CD8-positive, alpha-beta memory T cell (primary cell): ENCODE measurements at regions not wholly inside any gene's neighbourhood (a gene's known extent, or its start where the extent isn't known, plus 50 kb on each side); places are given as distances from the start of the nearest gene placed in this dataset.
"Not testable (repeated sequence)": the region's sequence is repeated elsewhere in the genome, so short reads cannot be mapped to it uniquely, and the experiment has no call there.

Source experiments
- CTCF ChIA-PET: fragments of 350-600 bp; sonication (Branson Sonifier 250); formaldehyde crosslinking; loops from one replicate; lab custom pipeline; 2021; ENCODE audit warnings: antibody characterized with exemption; lab: Charles Lee
- POLR2A ChIA-PET: fragments of 350-600 bp; sonication (Branson Sonifier 250); formaldehyde crosslinking; loops from one replicate; lab custom pipeline; 2021; ENCODE audit warnings: antibody characterized with exemption; lab: Charles Lee
- DNase-seq, 5 donors: peaks; one replicate each; pipeline versions ENCODE4 v3.0.0 to v3.0.0-alpha.2; 2020 to 2022; ENCODE audit warnings: mixed read lengths in 1 of 5
- H3K27ac ChIP-seq: one replicate; pipeline ENCODE4 v1.7.0; 2013; ENCODE audit warnings: low read depth, mild to moderate bottlenecking, low read length, moderate library complexity
- H3K27me3 ChIP-seq: 2 replicates; pipeline ENCODE4 v1.7.0; 2013; ENCODE audit warnings: low read length, mild to moderate bottlenecking; ENCODE audit not compliant: insufficient read depth, poor library complexity, severe bottlenecking
- H3K36me3 ChIP-seq: 2 replicates; pipeline ENCODE4 v1.7.0; 2013; ENCODE audit warnings: mild to moderate bottlenecking, low read length, moderate library complexity; ENCODE audit not compliant: insufficient read depth
- H3K4me1 ChIP-seq: 2 replicates; pipeline ENCODE4 v1.7.0; 2013; ENCODE audit warnings: mild to moderate bottlenecking, low read length, moderate library complexity; ENCODE audit not compliant: insufficient read depth
- H3K4me3 ChIP-seq: 2 replicates; pipeline ENCODE4 v1.7.0; 2013; ENCODE audit warnings: mild to moderate bottlenecking, low read length
- H3K9me3 ChIP-seq: 2 replicates; pipeline ENCODE4 v1.7.0; 2013; ENCODE audit warnings: mild to moderate bottlenecking, low read length
- H3K27ac Mint-ChIP-seq, 8 donors: one replicate each; pipeline ENCODE4 v1.8.0; 2020 to 2021; ENCODE audit warnings: mixed read lengths in 8 of 8, mild to moderate bottlenecking in 6 of 8, inconsistent platforms in 3 of 8, moderate library complexity in 3 of 8
- H3K27me3 Mint-ChIP-seq, 2 donors: one replicate each; pipeline ENCODE4 v1.8.0; 2020 to 2021; ENCODE audit warnings: mixed read lengths in 2 of 2, mild to moderate bottlenecking in 1 of 2, moderate library complexity in 1 of 2
- H3K36me3 Mint-ChIP-seq, 3 donors: one replicate each; pipeline ENCODE4 v1.8.0; 2020 to 2021; ENCODE audit warnings: mixed read lengths in 3 of 3, inconsistent platforms in 1 of 3, mild to moderate bottlenecking in 1 of 3
- H3K4me1 Mint-ChIP-seq, 3 donors: one replicate each; pipeline ENCODE4 v1.8.0; 2020 to 2021; ENCODE audit warnings: mixed read lengths in 3 of 3, inconsistent platforms in 1 of 3, mild to moderate bottlenecking in 1 of 3
- H3K4me3 Mint-ChIP-seq, 7 donors: one replicate each; pipeline ENCODE4 v1.8.0; 2020 to 2021; ENCODE audit warnings: mixed read lengths in 7 of 7, mild to moderate bottlenecking in 6 of 7, moderate library complexity in 4 of 7, inconsistent platforms in 2 of 7
- H3K9me3 Mint-ChIP-seq, 5 donors: one replicate each; pipeline ENCODE4 v1.8.0; 2020 to 2022; ENCODE audit warnings: mixed read lengths in 5 of 5, mild to moderate bottlenecking in 3 of 5, moderate library complexity in 2 of 5, inconsistent platforms in 1 of 5

DNA sequence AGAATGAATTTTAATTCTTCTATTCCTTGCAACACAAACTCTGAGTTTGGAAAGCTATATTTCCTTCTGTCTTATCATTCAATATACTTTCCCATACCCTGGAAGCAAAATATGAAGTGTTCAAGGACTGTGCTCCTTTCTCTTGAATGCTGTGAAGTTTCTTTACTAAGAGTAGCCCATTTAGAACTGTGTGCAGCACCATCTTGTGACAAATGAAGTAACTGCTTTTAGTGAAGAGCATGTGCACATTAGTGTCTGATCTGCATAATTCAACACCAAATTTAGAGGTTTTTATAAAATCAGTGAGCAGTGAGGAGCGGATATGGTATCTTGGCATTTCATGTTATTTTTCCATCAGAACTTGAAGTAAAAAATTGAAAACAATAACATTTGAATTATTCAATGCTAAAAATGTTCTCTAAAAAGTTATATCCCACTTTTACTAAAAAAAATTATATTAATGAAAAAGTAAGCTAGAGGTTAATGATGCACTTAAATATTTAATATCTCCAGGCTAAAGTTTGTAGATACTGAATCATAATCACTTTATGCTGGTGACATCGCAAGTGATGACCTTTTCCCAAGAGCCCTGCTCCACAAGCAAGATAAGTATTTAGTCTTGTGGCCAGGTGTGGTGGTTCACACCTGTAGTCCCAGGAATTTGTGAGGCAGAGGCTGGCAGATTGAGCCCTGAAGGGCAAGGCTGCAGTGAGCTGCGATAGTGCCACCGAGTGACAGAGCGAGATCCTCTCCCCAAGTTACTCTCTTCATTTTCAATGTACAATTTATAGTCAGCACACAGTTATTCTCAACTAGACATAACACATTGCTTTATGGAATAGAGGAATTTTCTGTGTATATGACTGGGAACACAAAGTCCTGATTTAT, 108.8 kb upstream of the PCLO start:
- H3K4me1 ChIP-seq = no peaks in the 10 kb centered on the region
- no peak overlapping the region for H3K4me3 ChIP-seq
- no peaks in the 10 kb centered on the region for H3K36me3 ChIP-seq
- Mint-ChIP-seq H3K36me3 (no peaks in the 10 kb centered on the region), H3K4me1 (no peaks in the 10 kb centered on the region), H3K27me3 (no peaks in the 10 kb centered on the region), H3K9me3 (peaks cover 1 to 54% (median 3%) of the 10 kb centered on the region in 5 donors), H3K27ac (no peak overlapping the region), H3K4me3 (no peak overlapping the region)
- no peak overlapping the region for H3K27ac ChIP-seq
- CTCF ChIA-PET = no interaction called here
- no peaks in the 10 kb centered on the region for H3K27me3 ChIP-seq
- POLR2A ChIA-PET = no interaction called here
- no peaks in the 10 kb centered on the region for H3K9me3 ChIP-seq
- no peak for DNase-seq

- Mint-ChIP-seq H3K4me1 (no peaks in the 10 kb centered on the region), H3K4me3 (no peak overlapping the region), H3K36me3 (no peaks in the 10 kb centered on the region), H3K27me3 (no peaks in the 10 kb centered on the region), H3K9me3 (peaks cover 1 to 44% (median 8%) of the 10 kb centered on the region in 5 donors), H3K27ac (no peak overlapping the region)
- no peaks in the 10 kb centered on the region for H3K4me1 ChIP-seq
- no peaks in the 10 kb centered on the region for H3K27me3 ChIP-seq
- no peak overlapping the region for H3K4me3 ChIP-seq
- no peak overlapping the region for H3K27ac ChIP-seq
- ChIA-PET POLR2A (no interaction called here), CTCF (no interaction called here)
- no peaks in the 10 kb centered on the region for H3K9me3 ChIP-seq
- no peak for DNase-seq
- no peaks in the 10 kb centered on the region for H3K36me3 ChIP-seq
Measured at GRCh38 chr7:83270407-83270806, 107.7 kb upstream of the PCLO start.

DNA sequence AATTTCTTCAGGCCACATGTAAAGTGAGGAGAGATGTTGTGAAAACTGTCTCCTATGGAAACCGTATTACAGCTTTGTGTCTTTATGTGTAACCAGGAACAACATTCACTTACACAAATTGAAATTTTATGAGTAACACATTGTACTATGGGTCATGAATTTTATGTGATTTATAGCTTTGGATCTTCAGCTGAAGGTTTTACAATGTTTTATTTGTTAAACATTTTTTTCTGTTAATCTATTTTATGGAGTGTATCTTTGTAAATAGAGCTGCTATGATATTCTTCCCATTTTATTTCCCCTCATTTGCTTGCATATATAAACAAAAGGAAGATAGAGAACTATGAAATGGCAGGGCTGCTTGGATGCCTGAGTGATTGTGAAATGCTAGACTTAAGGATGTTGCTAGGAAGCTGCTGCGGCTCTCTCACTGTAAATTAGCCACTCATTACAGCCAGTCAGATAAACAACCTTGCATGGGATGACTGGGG, 104.5 kb upstream of the PCLO start:
- Histone ChIP-seq H3K27ac (no peak overlapping the region), H3K27me3 (no peaks in the 10 kb centered on the region), H3K4me3 (no peak overlapping the region), H3K36me3 (no peaks in the 10 kb centered on the region), H3K9me3 (no peaks in the 10 kb centered on the region), H3K4me1 (no peaks in the 10 kb centered on the region)
- no peak for DNase-seq
- H3K9me3 Mint-ChIP-seq = peaks cover 3 to 51% (median 11%) of the 10 kb centered on the region in 5 donors
- no peaks in the 10 kb centered on the region for H3K36me3 Mint-ChIP-seq
- no peaks in the 10 kb centered on the region for H3K27me3 Mint-ChIP-seq
- POLR2A ChIA-PET = no interaction called here
- H3K27ac Mint-ChIP-seq = no peak overlapping the region
- H3K4me1 Mint-ChIP-seq = no peaks in the 10 kb centered on the region
- CTCF ChIA-PET = no interaction called here
- no peak overlapping the region for H3K4me3 Mint-ChIP-seq

DNA sequence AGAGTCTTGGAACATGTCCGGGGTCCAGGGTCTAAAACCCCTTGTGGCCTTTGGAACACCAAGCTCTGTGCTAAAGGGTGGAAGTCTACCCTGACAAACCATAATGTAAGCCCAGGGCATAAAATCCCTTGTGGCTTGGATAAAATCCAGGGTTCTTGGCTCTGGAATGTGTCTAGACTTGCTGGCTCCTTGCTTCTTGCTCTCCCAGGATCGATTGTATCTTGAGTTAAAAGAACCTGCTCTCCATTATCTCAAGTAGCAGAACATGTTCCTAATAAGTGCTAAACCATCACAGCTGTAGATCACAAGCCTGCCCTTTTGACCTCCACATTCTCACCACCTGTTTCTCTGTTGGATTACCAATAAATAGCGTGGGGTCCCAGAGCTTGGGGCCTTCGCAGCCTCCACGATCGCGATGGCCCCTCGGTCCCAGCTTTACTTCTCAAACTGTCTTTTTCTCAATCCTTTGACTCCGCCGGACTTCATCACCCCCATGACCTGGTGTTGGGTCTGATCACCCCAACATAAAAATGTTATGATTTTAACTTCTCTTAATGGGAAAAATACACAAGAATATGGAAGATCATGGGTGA, 100.9 kb upstream of the PCLO start:
- H3K4me3 ChIP-seq, H3K36me3 ChIP-seq, POLR2A ChIA-PET, DNase-seq, H3K4me1 Mint-ChIP-seq, H3K4me1 ChIP-seq, H3K27me3 ChIP-seq, H3K4me3 Mint-ChIP-seq, H3K27me3 Mint-ChIP-seq, CTCF ChIA-PET, H3K27ac Mint-ChIP-seq, H3K9me3 ChIP-seq, H3K36me3 Mint-ChIP-seq, H3K27ac ChIP-seq: not testable (repeated sequence)
- H3K9me3 Mint-ChIP-seq = peaks cover 2 to 22% (median 10%) of the 10 kb centered on the region in 5 donors

DNA sequence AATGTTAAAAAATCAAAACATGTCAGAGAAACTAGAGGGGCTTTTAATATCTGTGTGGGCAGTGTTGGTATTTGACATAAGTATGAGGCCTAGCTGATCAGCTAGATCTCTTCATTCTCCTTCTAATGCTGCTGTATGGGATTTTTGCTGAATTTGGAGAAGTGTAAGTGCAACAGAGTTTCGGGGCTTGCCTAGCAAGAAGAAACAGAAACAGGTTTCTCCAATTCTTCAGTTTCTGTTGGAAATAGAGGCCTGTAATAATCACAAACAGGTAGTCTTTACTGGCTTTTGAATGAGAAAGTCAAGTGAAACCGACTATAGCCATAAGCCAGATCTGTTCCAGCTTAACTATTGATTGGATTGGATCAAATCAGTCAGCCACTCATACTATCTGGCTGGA, 96.4 kb upstream of the PCLO start:
- H3K4me3 ChIP-seq = no peak overlapping the region
- Mint-ChIP-seq H3K4me3 (no peak overlapping the region), H3K27me3 (no peaks in the 10 kb centered on the region), H3K36me3 (no peaks in the 10 kb centered on the region), H3K9me3 (peaks cover 2 to 12% (median 7%) of the 10 kb centered on the region in 5 donors), H3K4me1 (no peaks in the 10 kb centered on the region), H3K27ac (no peak overlapping the region)
- H3K27ac ChIP-seq = no peak overlapping the region
- H3K9me3 ChIP-seq = no peaks in the 10 kb centered on the region
- no peaks in the 10 kb centered on the region for H3K36me3 ChIP-seq
- ChIA-PET CTCF (no interaction called here), POLR2A (no interaction called here)
- DNase-seq = no peak
- no peaks in the 10 kb centered on the region for H3K4me1 ChIP-seq
- H3K27me3 ChIP-seq = no peaks in the 10 kb centered on the region

DNA sequence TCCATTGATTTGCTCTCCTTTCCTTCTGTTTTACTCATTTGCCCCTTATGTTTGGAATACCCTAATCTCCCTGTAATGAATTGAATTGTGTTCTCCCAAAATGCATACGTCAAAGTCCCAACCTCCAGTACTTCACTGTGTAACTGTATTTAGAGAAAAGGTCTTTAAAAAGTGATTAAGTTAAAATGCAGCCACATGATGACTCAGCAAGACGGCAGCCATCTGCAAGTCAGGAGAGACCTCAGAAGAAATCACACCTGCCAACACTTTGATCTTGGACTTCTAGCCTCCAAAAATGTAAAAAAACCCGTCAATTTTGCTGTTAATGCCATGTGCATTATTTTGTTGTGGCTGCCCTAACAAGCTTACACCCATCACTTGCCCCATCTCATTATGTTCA, 85.3 kb upstream of the PCLO start:
- POLR2A ChIA-PET = no interaction called here
- no peaks in the 10 kb centered on the region for H3K4me1 ChIP-seq
- CTCF ChIA-PET = no interaction called here
- no peak overlapping the region for H3K4me3 ChIP-seq
- no peak overlapping the region for H3K27ac Mint-ChIP-seq
- no peak overlapping the region for H3K4me3 Mint-ChIP-seq
- no peaks in the 10 kb centered on the region for H3K36me3 ChIP-seq
- no peak for DNase-seq
- H3K9me3 ChIP-seq = no peaks in the 10 kb centered on the region
- no peaks in the 10 kb centered on the region for H3K4me1 Mint-ChIP-seq
- peaks cover 2 to 16% (median 8%) of the 10 kb centered on the region in 5 donors for H3K9me3 Mint-ChIP-seq
- no peak overlapping the region for H3K27ac ChIP-seq
- H3K27me3 Mint-ChIP-seq = no peaks in the 10 kb centered on the region
- no peaks in the 10 kb centered on the region for H3K27me3 ChIP-seq
- peaks cover 0 to 2% (median 0%) of the 10 kb centered on the region in 3 donors for H3K36me3 Mint-ChIP-seq

GRCh38 chr7:83219231-83219630, 56.5 kb upstream of the PCLO start:
- H3K9me3 ChIP-seq, H3K4me3 Mint-ChIP-seq, H3K36me3 Mint-ChIP-seq, H3K27me3 ChIP-seq, DNase-seq, H3K27ac Mint-ChIP-seq, POLR2A ChIA-PET, H3K27me3 Mint-ChIP-seq, H3K4me1 ChIP-seq, CTCF ChIA-PET, H3K27ac ChIP-seq, H3K36me3 ChIP-seq, H3K4me3 ChIP-seq, H3K4me1 Mint-ChIP-seq: not testable (repeated sequence)
- H3K9me3 Mint-ChIP-seq = peaks cover 6 to 21% (median 12%) of the 10 kb centered on the region in 5 donors

DNA sequence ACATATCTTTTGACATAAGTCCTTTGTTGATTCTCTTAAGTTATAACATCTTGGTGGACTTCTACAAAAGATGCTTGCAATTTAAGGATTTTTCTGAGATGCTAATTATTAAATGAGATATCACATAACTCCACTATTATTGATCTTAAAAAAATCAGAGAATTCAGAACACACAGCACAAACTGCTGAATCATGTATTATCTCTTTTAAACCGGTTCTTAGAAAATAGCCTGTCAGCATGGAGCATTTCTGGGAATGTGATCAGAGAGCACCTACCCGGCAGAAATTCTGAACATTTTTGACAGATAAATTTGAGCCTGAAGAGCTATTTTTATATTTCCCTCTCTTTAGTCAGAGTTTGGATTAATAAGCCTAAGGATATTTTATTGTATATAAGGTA, 50.2 kb upstream of the PCLO start:
- Mint-ChIP-seq H3K4me1 (no peaks in the 10 kb centered on the region), H3K4me3 (no peak overlapping the region), H3K27me3 (no peaks in the 10 kb centered on the region), H3K9me3 (peaks cover 0 to 13% (median 6%) of the 10 kb centered on the region in 5 donors), H3K27ac (no peak overlapping the region), H3K36me3 (no peaks in the 10 kb centered on the region)
- Histone ChIP-seq H3K9me3 (no peaks in the 10 kb centered on the region), H3K36me3 (no peaks in the 10 kb centered on the region), H3K4me1 (no peaks in the 10 kb centered on the region), H3K4me3 (no peak overlapping the region), H3K27ac (no peak overlapping the region), H3K27me3 (no peaks in the 10 kb centered on the region)
- ChIA-PET POLR2A (no interaction called here), CTCF (no interaction called here)
- no peak for DNase-seq
